ENCODE measurements at regions not wholly inside any gene's neighbourhood (a gene's known extent, or its start where the extent isn't known, plus 50 kb on each side); places are given as distances from the start of the nearest gene placed in this dataset.

GRCh38 chr1:238475712-238476111 lies 585.0 kb upstream of the ZP4 start:
- H3K9me3 ChIP-seq: no peaks in the 10 kb centered on the region
- H3K4me3 ChIP-seq (replicated peaks in 1 of 3): no peak overlapping the region
- H3K36me3 ChIP-seq: no peaks in the 10 kb centered on the region
- no peak for TF ChIP-seq CTCF (IDR thresholded peaks at IDR 0.05)
- no peak for TF ChIP-seq POLR2A (IDR thresholded peaks at IDR 0.05)
- DNase-seq: no peak
- no peaks in the 10 kb centered on the region for H3K27me3 ChIP-seq
- intact Hi-C loops (cut with DNase I): no loop called here
- no peak overlapping the region for H3K27ac ChIP-seq
- H3K4me1 ChIP-seq: no peaks in the 10 kb centered on the region
- WGBS, 2 donors: 60 to 68% methylated on average over 5 of the region's 5 CpGs

DNA sequence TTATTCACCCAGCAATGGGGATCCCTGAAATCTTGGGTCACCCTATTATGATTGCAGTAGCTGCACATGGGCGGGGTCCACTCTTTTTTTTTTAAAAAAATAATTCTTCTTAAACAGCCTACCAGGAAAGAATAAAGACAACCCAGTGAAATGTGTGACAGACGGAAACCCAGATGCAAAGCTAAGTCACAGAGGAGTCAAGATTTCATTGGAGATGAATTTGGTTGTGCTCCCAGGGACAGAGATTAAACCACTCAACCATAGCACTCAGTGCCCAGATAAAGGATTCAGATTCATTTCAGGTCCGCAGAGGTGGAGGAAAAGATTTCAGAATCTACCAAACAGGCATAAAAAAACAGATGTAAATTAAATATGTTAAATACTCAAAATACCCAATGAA lies 583.5 kb upstream of the ZP4 start:
- 25 to 63% methylated on average over 3 of the region's 3 CpGs for WGBS, 2 donors
- Histone ChIP-seq H3K4me3 (replicated peaks in 1 of 3) (no peak overlapping the region), H3K4me1 (no peaks in the 10 kb centered on the region), H3K36me3 (no peaks in the 10 kb centered on the region), H3K9me3 (no peaks in the 10 kb centered on the region), H3K27ac (no peak overlapping the region), H3K27me3 (no peaks in the 10 kb centered on the region)
- TF ChIP-seq POLR2A (IDR thresholded peaks at IDR 0.05): no peak
- no peak for TF ChIP-seq CTCF (IDR thresholded peaks at IDR 0.05)
- intact Hi-C loops (cut with DNase I): no loop called here
- no peak for DNase-seq

GRCh38 chr1:238469146-238469631 lies 578.5 kb upstream of the ZP4 start:
- intact Hi-C loops (cut with DNase I): no loop called here
- WGBS, 2 donors: 79 to 80% methylated on average over 4 of the region's 4 CpGs
- Histone ChIP-seq H3K4me3 (replicated peaks in 1 of 3) (no peak overlapping the region), H3K27ac (no peak overlapping the region), H3K4me1 (no peaks in the 10 kb centered on the region), H3K36me3 (no peaks in the 10 kb centered on the region), H3K9me3 (no peaks in the 10 kb centered on the region), H3K27me3 (no peaks in the 10 kb centered on the region)
- no peak for DNase-seq
- no peak for TF ChIP-seq POLR2A (IDR thresholded peaks at IDR 0.05)
- TF ChIP-seq CTCF (IDR thresholded peaks at IDR 0.05): no peak

DNA sequence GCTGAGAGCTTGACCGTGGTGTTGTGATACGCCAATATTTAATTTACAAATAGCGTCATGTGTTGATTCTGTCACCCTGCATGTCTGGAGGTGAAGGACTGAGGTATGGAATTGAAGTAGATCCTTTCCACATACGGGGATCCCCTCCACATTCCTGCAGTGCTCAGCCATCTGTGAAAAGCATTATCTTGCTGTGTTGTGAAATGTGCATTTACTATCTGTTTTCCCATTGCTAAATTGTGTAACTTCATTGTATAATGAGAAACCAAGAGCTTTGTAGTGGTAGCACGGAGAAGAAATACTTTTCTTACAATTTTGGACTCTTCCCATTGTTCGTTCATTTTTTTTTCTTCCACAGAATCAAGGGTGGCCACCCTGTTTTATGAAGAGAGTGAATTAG lies 577.3 kb upstream of the ZP4 start:
- intact Hi-C loops (cut with DNase I): no loop called here
- H3K4me3 ChIP-seq (replicated peaks in 1 of 3): no peak overlapping the region
- 83 to 85% methylated on average over 6 of the region's 6 CpGs for WGBS, 2 donors

GRCh38 chr1:238466459-238466858 lies 575.7 kb upstream of the ZP4 start:
- Histone ChIP-seq H3K27me3 (no peaks in the 10 kb centered on the region), H3K9me3 (no peaks in the 10 kb centered on the region), H3K4me1 (no peaks in the 10 kb centered on the region), H3K4me3 (replicated peaks in 1 of 3) (no peak overlapping the region), H3K27ac (no peak overlapping the region), H3K36me3 (no peaks in the 10 kb centered on the region)
- TF ChIP-seq POLR2A (IDR thresholded peaks at IDR 0.05) (no peak), CTCF (IDR thresholded peaks at IDR 0.05) (no peak)
- no peak for DNase-seq
- intact Hi-C loops (cut with DNase I): no loop called here
- WGBS, 2 donors: 85 to 87% methylated on average over 5 of the region's 5 CpGs

More for the DNA sequence above, 577.3 kb upstream of the ZP4 start:
- H3K36me3 ChIP-seq: no peaks in the 10 kb centered on the region
- no peak for DNase-seq
- H3K4me1 ChIP-seq: no peaks in the 10 kb centered on the region
- TF ChIP-seq POLR2A (IDR thresholded peaks at IDR 0.05): no peak
- no peak for TF ChIP-seq CTCF (IDR thresholded peaks at IDR 0.05)
- no peaks in the 10 kb centered on the region for H3K27me3 ChIP-seq
- no peak overlapping the region for H3K27ac ChIP-seq
- no peaks in the 10 kb centered on the region for H3K9me3 ChIP-seq
